Keratinocyte (primary cell): ENCODE measurements at regions not wholly inside any gene's neighbourhood (a gene's known extent, or its start where the extent isn't known, plus 50 kb on each side); places are given as distances from the start of the nearest gene placed in this dataset.

ENCODE experiments used
- CTCF ChIP-seq, 3 experiments: IDR thresholded peaks in 1 of 3; conservative IDR thresholded peaks in 1 of 3; optimal IDR thresholded peaks in 1 of 3; 2 replicates in 2 of 3; 3 replicates in 1 of 3; pipeline versions ENCODE3 to v1.5.1; 2011; ENCODE audit warnings: low read length in 3 of 3, mild to moderate bottlenecking in 3 of 3, moderate library complexity in 2 of 3, control low read depth in 1 of 3, inconsistent platforms in 1 of 3; ENCODE audit not compliant: insufficient read depth in 2 of 3; ENCODE audit errors: extremely low read depth in 1 of 3
- EZH2 ChIP-seq: IDR thresholded peaks from one replicate; pipeline ENCODE4 v1.6.1; 2012; ENCODE audit warnings: inconsistent platforms, mild to moderate bottlenecking, low read length, moderate library complexity

- TF ChIP-seq CTCF (optimal IDR thresholded peaks at IDR 0.05 in 1 of 3, IDR thresholded peaks at IDR 0.05 in 1 of 3, conservative IDR thresholded peaks at IDR 0.05 in 1 of 3; ENCODE audit: extremely low read depth in 1 of 3, insufficient read depth in 2 of 3, low read length in 3 of 3), result no peak
- TF ChIP-seq EZH2, result no peak
These were observed 129.9 kb downstream of the BOD1 start for GRCh38 chr5:173486355-173487225.
